HG03064 (cell line): ENCODE measurements at regions not wholly inside any gene's neighbourhood (a gene's known extent, or its start where the extent isn't known, plus 50 kb on each side); places are given as distances from the start of the nearest gene placed in this dataset.
"Not testable (repeated sequence)": the region's sequence is repeated elsewhere in the genome, so short reads cannot be mapped to it uniquely, and the experiment has no call there.

ENCODE experiments used
- ATAC-seq: cut with Tn5 transposase; IDR thresholded peaks from one replicate; pipeline ENCODE4 v1.9.1; 2021; ENCODE audit warnings: low read depth; ENCODE audit not compliant: unreplicated experiment

DNA sequence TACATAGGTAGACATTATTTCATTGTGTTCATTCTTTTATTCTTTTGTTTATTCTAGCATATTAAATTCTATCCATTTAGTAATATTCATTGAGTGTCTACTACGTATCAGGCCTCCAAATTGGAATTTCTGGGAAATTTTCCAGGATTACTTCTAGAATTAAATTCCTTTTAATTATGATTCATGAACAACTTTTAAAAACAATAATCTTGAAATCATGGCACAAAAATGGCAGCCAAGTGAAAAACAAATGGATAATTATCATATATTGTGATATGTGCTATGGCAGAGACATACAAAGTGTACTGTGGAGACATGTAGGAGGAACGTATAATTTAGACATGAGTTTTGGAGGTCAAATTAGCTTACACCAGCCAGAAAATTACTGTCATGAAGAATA lies 868.5 kb downstream of the FAT4 start:
- ATAC-seq: no peak

DNA sequence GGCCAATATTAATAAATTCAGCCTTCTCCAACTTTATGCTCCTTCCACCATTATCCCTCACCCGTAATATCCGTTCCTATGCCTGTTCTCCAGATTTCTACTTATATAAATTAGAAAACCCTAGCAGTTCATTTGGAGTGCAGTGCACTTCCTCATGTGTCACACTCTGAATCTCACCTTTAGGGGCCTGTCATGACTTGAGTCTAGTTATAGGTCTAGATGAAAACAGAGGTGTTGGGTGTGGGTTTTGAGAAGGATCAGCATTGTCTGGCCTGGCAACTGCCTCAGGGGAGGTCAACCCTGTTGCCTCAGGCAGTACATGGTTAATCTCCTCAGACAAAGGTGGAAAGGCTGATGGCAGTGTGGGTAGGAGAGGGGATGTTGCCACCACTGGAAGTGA lies 876.8 kb downstream of the FAT4 start:
- ATAC-seq: no peak

DNA sequence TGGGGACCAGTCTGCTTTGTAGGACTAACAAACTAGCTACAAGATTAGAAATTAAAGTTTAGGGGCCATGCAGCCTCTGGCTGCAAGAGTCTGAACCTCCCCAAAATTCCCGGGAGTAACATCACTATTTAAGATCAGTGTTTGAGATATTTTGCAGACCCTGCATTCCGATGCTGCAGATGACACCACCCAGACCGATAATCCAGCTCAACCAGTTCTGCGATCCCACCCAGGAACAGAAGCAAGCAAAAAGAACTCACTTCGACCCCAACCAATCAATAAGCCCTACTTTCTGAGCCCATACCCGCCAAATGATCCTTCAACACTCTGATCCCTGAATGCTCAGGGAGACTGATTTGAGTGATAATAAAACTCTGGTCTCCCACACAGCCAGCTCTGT lies 877.8 kb downstream of the FAT4 start:
- no peak for ATAC-seq

DNA sequence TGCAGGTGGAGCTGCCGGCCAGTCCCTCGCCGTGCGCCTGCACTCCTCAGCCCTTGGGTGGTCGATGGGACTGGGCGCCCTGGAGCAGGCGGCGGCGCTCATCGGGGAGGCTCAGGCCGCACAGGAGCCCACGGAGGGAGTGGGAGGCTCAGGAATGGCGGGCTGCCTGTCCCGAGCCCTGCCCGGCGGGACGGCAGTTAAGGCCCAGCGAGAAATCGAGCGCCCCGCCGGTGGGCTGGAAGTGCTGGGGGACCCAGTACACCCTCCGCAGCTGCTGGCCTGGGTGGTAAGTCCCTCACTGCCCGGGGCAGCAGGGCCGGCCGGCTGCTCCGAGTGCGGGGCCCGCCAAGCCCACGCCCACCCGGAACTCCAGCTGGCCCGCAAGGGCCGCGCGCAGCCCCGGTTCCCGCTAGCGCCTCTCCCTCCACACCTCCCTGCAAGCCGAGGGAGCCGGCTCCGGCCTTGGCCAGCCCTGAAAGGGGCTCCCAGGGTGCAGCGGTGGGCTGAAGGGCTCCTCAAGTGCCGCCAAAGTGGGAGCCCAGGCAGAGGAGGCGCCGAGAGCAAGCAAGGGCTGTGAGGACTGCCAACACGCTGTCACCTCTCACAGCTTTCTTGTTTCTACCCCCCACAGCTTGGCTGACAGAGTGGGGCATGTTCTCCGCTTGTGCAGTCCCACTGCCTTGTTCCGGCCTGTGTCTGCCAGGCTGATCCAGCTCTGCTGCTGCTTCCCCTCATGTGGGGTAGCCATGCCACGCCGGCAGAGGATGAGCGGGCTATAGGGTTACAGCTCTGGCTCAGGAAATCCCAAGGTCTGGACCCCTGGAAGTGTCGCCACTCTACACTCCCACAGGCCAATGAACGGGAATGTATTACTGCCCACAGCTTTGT lies 886.7 kb downstream of the FAT4 start:
- ATAC-seq: not testable (repeated sequence)

DNA sequence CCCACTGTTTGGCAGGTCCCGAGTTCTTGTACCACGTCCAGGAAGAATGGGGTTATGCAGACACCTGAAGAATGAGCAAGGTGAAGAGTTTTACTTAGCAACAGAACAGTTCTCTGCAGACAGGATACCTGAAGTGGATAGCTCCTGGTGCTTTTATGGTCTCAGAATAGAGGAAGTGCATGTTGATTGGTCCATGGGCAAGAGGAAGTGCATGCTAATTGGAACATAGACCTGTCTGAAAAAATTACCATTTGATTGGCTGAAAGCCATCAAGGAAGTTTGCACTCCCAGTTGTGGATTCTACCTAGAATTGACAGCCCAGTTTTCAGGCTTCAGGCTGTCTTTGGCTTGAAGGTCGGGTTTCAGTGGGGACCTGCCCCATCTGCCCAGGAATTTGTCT lies 887.5 kb downstream of the FAT4 start:
- no peak for ATAC-seq

DNA sequence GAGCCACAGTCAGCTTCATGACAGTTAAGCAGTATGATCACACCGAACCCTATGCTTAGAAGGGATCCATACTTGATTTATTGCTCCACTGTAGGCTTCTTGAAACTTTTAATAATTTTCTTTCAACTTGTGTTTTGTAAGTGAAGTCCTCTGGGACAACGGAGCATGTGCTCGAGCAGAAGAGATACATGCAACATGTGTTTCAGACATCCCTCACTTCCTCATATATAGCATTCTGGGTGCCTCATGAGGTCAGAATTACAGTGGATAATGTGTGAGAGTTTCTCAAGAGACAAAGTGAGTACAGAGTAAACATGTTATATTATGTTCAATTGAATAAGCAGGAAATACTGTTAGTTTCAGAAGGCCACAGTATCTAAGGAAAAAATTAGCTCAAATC lies 893.2 kb downstream of the FAT4 start:
- no peak for ATAC-seq

DNA sequence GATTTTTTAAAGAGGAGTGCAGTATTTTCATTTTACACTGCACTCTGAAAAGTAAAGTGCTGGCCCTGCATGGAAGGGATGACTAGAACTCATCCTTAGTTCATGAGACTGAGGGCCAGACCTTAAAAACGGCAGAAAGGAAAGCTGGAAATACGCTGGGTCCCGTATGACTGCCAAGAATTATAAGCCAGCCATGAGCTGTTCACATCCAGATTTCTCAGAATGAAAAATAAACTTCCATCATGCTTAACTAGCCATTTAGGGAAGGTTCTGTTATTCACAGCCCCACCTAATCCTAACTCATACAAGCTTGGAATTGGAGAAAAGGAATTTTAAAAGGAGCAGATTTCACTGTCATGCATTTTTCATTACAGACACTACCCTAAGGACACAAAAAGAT lies 894.4 kb downstream of the FAT4 start:
- no peak for ATAC-seq

DNA sequence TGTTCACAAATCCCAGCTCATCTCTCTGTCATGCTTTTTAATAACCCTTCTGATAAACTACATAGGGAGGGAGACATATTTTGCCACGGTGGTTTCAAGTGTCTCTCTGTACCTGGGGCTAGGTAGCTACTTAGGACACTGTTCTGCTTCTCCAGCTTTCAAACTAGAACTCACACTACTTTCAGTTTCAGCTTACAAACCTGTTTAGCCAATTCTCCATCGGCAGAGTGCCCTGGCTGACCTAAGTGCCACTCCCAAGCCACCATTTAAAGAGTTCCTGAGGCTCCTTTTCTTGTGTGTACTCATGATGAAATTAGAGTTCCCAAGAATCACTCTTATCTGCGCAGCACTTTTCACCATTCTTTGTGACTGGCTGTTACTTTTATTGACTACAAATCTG lies 899.2 kb downstream of the FAT4 start:
- ATAC-seq: no peak

DNA sequence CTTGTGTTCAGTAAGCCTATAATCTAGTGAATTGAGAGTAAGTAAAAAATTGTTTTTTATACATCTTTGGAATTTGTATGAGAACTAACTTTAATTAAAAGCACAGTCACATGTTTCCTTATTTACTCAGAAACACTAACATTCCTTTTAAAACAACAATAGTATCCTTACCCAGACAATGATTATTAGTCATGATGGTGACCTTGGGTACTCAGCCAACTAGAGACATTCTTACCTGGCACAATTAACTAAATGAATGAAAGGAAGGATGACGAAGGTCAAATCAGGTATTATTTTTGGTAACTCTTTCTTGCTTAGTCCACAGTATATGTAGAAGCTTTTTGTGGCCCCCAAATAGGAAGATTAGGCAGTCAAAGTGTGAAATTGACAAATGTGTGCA lies 901.0 kb downstream of the FAT4 start:
- ATAC-seq: no peak

DNA sequence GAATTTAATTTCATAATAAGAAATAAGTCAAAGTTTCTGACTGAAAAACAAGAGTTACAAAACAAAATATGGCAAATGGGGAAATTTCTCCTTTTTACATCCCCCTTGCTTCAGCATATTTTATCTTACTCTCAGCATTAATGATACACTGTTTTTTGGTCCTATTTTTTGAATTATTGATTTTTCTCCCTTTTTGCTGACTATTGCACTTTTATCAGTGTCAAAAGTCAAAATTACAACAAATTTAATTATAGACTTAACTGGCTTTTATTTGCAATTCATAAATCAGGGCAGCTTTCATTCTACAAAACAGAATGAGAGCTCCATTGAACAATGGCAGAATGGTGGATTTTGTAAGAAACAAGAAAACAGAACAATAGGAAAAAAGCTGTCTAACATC lies 901.9 kb downstream of the FAT4 start:
- no peak for ATAC-seq

DNA sequence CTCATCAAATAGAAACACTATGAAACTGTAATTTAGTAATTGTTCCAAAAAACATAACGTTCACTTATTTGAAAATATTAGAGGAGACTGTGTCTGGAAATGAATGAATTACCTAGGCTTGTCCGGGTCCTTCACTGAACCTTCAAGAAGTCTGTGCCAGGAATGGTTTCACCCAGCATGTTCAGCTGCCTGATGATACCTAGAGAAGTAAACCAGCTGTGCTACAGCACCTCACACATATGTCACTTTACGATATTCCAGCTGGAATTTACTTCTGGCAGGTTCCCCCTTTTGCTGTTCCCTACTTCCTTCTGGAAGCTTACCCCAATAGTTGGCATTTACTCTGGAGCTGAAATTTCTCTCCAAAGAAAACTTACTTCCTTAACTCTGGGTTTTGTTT lies 906.5 kb downstream of the FAT4 start:
- ATAC-seq: no peak

DNA sequence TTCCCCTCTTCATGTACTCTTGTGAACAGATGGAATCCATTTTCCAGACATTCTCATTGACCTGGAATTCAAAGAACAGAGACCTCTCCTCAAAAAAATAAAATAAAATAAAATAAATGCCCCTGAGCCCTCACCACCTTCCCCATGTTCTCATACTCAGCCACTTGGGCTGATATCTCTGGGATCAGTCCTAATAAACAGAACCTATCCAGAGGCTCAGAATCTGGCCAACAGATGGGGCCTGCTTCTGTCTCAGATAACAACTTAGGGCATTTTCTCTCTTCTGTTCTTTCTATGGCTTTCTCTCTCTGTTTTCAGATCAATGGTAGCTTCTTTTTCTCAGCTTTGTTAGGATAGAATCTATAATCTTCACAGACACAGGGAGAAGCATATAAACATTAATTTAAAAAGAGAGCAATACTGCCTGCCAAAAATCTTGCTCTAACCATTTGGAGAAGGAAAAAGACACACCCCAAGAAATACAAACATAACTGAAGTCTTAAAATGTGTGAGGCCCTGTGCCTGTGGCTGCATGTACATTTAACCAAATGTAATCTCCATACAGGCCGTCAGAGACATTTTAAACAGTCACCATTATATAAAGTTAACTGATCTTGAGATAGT lies 907.1 kb downstream of the FAT4 start:
- ATAC-seq: no peak

DNA sequence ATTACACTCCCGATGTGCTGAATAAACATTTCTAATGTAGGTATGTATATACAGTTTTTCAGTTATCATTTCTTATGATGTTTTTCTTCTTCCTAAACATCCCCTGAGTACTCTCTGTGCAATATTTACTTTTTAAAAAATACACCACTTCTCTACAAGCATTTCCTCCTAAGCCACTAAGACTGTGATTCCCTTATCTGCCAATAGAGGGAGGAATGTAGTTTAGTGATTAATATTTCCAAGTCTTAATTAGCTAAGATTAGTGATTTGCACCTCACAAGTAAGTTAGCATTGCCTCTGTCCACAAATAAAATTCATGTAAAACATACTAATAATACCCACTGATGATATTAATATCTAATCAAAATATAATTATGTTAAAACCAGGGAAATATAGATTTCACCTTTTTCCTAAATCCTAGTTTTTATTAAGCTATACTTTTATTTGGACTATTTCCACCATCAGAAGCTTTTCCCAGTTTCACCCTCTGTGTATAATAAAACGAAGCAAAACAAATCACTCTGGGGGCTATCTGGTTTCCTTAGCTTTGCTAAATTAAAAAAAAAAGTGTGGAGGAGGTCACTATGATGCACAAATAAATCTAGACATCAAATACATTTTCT lies 909.1 kb downstream of the FAT4 start:
- no peak for ATAC-seq

DNA sequence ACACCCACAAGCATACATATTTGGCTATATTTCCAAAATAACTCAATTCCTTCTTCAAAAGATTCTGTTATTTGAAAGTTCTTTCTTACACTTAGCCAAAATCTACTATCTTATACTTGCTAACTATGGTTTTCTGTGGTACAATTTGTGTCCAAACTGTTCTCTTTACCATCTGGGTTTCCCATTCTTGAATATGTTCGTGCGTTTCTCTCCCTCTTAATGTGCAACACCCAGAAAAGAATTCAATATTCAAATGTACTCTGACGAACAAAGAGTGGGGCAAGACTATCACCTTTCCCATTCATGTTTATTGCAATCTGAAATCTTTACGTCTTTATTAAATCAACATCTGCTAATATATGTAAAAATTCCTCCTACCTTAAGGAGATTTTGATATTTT lies 912.7 kb downstream of the FAT4 start:
- no peak for ATAC-seq

DNA sequence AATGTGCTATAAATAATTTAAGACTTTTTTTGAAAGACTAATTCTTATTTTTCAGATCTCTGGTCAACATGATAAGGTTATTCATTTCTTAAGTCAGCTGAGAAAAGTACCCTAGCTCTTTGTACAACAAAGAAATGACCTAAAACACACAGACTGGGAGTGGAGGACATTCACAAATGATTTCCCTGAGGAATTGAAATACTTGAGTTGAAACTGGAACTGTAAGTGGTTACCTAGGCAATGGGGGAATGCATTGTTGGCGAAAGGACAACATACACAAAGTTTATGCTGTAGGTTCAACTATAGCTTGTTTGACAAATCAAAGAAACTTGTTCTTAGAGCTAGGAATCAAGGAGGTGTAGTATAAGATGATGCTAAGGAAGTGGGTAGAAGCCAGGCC lies 915.5 kb downstream of the FAT4 start:
- no peak for ATAC-seq

DNA sequence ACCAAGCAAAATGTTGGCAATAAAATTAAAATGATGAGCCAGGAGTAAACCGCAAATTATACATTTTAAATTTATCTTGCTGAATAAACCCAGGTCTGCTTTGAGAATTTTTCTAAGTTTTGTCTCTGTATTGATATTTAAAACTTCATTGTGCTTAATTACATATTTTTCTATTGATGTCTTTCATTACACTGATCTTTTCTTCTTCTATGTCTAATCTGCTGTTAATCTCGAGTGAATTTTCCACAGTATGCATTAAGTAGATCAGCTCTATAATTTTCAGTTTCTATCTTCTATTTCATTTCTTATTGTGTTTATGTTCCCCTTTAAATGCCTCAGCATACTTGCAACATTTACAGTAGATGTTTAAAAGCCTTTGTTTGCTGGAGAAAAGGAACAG lies 918.7 kb downstream of the FAT4 start:
- no peak for ATAC-seq

DNA sequence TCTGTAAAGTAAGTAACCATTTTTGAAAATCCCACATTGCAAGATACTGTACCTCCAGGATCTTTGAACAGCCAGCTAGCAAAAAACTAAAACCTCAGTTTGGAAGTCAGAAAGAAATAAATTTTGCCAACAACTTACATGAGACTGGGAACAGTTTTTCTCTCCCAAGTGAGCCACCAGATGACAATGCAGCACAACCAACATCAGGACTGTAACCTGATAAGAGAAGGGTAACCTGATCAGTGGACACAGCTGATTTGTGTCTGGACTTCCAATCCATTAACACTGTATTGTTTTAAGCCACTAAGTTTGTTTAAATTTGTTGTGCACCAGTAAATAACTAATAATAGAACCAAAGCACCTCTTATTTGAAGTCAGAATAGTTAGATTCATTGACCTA lies 923.3 kb downstream of the FAT4 start:
- no peak for ATAC-seq

DNA sequence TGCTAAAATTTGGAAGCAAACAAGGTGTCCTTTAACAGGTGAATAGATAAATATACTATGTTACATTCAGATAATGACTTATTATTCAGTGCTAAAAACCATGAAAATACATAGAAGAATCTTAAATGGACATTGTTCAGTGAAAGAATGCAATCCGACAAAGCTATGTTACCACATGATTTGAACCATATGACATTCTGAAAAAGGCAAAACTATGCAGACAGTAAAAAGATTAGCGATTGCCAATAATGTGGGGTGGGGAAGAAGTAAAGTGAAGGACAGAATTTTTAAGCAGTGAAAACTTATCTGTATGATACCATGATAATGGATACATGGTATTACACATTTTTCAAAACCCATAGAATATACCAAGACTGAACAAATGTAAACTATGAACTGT lies 926.9 kb downstream of the FAT4 start:
- no peak for ATAC-seq

DNA sequence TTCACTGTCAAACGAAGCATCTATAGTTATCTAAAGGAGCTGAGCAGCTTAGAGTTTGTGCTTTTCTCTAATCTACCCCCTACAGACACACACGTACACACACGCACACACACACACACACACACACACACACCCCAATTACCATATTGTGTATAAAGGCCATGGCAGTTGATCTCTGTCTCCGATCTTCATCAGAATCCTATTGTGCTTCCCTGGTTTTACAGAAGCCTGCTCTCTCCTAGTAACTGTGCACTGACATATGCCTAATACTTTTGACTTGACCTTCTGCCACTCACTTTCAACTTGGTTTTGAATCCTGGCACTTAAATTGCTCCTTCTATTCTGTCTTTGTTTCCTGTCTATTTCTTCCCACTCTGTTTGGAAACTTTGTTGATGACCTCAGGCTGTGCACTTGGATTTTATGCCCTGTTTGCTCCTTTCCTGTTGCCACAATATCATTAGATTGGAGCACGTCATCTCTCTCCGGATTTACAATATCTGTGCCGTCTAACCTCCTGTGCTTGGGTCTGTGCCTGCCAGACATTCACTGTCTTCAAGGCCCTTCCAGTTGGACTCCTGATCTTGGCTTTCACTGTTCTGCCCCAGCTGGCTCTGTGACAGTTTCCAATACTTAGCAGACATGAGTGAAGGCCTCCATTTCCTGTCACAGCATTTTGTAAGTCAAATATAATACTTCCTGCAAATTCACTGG lies 928.1 kb downstream of the FAT4 start:
- ATAC-seq: no peak

DNA sequence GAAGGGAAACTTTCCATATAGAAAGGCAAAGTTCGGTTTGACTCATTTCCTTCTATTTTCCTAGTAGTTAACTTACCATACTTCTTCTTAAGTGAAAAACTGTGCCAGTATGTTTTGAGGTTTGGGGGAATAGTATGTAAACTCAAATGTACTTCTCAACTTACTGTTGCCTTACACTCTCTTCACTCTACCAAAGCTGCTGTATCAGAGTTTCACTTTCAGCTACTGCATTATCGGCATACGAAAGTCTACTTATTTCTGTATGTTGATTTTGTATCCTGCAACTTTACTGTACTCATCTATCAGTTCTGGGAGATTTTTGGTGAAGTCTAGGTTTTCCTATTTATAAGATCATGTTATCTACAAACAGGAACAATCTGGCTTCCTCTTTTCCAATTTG lies 932.7 kb downstream of the FAT4 start:
- no peak for ATAC-seq

DNA sequence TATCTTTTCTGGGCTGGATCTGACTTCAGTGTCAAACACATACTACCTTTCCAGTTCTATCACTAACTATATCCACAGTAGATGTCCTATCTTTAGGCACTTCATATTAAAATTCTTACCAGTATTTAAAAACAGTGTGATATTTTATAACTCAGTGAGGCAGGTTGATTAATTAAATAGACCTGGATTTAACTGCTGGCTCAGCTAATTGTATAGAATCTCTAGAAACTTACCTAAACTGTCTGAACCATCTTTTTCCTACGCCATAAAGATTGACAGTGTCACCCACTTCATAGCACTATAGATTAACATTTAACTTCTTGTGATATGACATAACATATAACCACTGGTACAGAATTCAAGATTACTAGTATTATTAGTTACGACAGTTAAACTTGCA lies 935.3 kb downstream of the FAT4 start:
- no peak for ATAC-seq
